HG03097 (cell line): ENCODE measurements at regions not wholly inside any gene's neighbourhood (a gene's known extent, or its start where the extent isn't known, plus 50 kb on each side); places are given as distances from the start of the nearest gene placed in this dataset.

ENCODE experiments used
- ATAC-seq: cut with Tn5 transposase; IDR thresholded peaks from one replicate; pipeline ENCODE4 v1.9.1; 2021; ENCODE audit not compliant: unreplicated experiment, low FRiP score

DNA sequence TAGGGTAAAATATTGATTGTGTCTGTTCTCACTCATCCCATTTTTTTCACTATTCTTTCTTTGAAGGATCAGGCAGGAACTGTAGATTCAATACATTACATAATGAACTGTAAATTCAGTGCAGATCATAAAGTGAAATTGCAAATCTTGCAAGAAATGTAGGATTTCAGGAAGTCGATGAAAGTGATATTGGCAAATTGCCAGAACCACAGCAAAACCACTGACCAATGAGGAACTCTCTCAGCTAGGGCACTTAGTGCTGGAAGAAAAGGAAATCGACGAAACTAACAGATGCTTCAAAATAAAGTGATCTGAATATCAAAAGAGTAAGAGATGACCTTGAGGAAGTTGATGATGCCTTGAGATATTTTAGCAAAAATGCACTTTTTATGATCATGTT, 157.6 kb downstream of the AACS start:
- ATAC-seq: no peak

- ATAC-seq: no peak
These were observed 160.4 kb downstream of the AACS start for GRCh38 chr12:125225641-125226040.

- no peak for ATAC-seq
These were observed 163.5 kb downstream of the AACS start for GRCh38 chr12:125228519-125229260.

GRCh38 chr12:125229878-125230530, 164.8 kb downstream of the AACS start:
- ATAC-seq: no peak

DNA sequence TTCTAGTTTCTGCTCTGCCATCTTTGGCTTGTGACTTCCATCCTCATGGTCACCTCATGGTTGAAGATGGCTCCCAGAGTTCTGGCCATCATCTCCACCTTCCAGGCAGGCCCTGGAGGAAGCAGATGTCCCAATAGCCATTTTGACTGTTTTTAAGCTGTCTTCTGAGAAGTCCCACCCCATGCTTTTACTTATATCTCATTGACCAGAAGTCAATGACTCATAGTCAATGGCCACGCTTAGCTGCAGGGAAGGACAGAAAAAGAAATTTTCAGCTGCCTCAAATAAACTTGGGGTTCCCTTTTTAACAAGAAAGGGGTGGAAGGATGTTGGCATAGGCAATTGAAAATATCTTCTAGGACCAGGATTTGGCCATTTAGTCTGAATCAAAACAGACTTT, 168.1 kb downstream of the AACS start:
- no peak for ATAC-seq

DNA sequence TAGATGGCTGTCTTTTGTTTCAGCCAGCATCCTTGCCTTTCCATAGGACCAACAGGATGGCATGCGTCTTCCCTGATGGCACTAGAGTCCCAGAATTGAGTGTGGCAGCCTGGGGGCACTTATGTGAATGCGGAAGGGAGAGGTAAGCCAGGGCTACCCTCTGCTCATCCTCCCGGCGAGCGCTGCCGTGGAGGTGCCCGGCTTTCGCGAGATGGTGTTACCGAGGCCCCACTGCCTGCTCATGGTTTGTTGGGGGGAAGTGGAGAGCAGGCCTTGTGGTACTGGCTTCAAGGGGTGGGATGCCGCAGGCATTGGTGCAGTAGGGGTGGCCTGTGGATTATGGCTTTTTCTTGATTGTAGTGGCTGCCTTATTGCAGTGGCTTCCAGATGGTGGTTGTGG, 174.3 kb downstream of the AACS start:
- no peak for ATAC-seq

- no peak for ATAC-seq
These were observed 175.5 kb downstream of the AACS start for GRCh38 chr12:125240717-125241116.

DNA sequence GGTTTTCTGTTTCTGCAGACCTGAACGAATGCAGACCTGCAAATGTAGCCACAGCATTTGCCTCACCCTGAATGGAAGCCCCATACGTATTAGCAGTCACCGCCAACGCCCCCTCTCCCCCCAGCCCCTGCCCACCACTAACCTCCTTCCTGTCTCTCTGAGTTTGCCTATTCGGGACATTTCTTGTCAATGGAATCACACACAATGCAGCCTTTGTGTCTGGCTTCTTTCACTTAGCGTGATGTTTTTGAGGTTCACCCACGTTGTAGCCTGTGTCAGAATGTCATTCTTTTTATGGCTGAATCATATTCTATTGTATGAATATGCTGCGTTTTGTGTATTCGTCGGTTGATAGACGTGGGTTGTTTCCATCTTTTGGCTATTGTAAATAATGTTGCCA, 178.6 kb downstream of the AACS start:
- no peak for ATAC-seq

DNA sequence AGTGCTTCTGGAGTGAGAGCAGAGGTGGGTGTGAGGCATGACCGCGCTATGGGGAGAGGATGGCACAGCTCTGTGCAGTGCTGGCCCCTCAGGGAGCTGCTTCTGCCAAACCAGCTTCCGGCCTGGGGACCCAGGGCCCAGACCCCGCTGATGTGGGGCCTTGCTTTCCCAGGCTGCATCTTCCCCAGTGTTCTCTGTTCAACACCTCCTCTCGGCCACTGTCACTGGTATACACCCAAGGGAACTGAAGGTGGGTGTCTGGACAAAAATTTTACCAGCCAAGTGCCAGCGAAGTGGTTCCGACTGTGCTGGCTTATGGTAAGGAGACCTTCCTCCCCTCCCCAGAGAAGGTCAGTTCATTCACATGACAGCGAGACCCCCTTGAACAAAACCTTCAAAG, 179.1 kb downstream of the AACS start:
- ATAC-seq: no peak

GRCh38 chr12:125245581-125246557, 180.6 kb downstream of the AACS start:
- no peak for ATAC-seq

- no peak for ATAC-seq
These were observed 182.2 kb downstream of the AACS start for GRCh38 chr12:125247477-125247876.

GRCh38 chr12:125249066-125249824, 184.0 kb downstream of the AACS start:
- ATAC-seq: no peak

DNA sequence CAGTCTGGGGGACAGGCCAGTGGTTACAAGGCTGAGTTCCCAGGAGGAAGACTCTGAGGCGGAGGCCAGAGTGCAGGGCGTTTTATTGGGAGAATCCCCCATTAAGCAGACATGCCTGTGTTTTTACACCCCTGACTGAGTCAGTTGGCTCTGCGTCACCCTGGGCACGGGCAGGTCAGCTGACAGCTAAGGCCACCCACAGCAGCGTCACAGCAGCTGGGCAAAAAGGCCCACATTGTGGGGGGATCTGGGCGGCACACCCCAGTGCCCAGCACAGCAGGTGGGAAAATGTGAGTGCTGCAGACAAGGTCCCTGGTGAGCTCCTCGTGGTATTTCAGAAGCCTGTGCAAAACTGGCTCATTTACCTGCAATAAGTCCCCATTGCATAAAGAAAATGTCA, 184.7 kb downstream of the AACS start:
- ATAC-seq: no peak

DNA sequence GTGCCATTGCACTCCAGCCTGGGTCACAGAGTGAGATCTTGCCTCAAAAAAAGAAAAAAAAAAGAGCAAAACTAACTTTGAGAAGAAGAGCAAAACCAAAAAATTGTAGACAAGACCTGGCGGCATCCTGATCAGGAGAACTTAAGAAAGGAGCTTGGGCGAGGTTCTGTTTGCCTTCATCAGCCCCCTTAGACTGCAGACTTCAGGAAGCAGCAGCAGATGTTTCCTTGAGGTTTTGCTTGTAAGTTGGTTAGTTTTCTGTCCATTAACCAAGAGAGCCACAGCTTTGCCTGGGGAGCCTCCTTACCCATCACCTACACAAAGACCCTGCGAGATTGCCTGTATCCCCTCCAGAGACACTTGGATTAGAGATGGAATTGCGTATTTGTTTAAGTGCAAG, 189.0 kb downstream of the AACS start:
- no peak for ATAC-seq

DNA sequence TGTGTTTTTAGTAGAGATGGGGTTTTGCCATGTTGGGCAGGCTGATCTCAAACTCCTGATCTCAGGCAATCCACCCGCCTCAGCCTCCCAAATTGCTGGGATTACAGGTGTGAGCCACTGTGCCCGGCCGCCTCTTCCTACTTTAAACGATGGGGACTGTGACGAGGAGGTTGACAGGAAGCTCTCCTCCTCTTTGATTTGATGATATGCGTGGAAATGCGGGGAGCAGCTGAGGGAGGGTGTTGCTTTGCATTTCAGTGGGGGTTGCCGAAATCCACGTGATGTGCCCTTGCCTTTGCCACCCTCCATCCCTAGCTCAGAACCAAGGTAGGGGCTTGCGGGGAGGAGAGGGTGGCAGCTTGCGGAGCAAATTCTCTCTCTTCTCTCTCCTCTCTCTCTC, 189.6 kb downstream of the AACS start:
- ATAC-seq: no peak

DNA sequence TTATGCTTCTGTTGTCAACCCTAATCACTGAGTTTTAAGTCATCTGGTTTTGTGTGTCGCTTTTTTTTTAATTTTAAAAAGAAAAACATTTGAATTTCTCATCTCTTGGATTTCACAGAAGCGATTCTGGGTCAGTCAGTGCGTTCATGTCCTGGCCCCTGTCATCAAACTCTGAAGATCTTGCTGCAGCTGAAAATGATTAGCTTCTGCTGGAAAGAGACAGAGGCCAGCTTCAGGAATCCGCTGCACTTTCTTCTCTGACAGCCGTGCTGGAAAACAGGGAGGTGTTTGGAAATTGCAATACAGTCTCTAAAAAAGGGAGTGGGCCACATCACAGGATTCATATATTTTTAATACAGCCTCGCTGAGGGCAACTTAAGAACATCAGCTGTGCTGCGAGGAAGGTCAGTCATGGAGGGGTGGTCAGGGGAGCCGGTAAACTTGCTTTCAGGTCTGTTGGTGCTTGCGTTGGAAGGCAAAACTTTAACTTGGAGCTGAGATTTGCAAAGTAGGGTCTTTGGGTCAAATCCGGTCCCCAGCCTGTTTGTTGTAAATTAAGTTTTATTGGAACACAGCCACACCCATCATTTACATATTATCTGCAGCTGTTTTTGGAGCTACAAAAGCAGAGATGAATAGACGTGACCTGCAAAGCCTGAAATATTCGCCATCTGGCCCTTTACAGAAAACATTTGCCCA, 190.8 kb downstream of the AACS start:
- no peak for ATAC-seq

DNA sequence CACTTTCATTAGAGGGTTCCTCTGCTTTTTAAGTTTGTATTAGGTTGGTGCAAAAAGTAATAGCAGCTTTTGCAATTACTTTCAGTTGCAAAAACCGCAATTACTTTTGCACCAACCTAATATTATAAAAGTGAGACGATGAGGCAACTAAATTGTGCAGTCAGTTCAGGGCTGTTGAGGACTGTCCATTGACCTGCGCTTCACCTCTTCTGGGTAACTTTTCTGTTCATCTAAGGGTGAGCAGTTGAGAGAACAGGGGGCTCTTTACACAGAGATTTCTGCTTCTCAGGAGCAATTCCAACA, 191.3 kb downstream of the AACS start:
- no peak for ATAC-seq

DNA sequence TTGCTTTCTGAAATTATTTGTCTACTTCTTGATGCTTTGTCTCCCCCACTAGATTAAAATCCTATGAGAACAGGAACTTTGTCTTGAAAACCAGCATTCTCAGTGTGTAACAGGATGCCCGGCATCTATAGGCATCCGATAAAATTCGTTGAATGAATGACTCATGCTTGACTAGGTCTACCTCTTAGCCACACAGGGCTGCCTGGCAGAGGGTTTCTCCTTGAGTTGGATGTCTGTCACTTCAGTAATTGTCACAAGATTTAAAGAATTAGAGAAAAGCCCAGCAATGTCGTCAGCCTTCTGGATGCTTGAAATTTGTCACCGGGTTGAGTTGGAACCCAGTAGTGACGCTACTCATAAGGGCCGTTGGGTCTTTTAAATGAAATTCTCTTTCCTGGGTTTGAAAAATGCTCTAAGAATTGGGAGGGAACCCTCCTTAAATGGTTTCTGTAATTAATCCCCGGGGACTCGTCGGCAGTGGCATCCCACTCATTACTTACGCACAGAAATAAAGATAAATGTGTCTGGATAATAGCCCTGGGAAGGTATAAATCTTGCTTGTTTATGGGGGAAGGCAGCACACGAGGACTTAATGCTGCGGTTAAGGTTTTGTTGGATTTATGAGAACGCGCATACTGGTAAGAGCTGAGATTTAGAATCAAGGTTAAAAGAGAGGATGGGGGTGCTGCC, 194.1 kb downstream of the AACS start:
- ATAC-seq: no peak

DNA sequence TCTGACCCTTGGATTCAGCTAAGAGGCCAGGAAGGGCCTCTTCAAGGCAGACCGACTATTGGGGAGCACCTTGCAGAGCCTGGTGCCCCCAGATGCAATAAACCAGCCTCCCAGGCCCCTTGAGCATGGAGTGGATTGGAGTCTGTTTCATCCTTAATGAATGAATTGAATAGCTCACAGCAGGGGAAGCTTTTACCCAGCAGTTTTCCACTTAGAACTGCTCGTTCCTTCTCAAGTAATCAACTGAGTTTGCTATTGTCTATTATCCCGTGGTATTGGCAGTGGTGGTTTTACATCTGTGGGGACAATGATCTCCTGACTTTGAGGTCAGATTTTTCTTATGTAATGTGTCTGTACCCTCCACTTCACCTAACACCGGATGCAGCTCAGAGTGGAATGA, 197.6 kb downstream of the AACS start:
- ATAC-seq: no peak

- ATAC-seq: no peak
These were observed 198.2 kb downstream of the AACS start for GRCh38 chr12:125263385-125263784.
